Left ventricle myocardium inferior (tissue), 1 donor: ENCODE measurements at regions not wholly inside any gene's neighbourhood (a gene's known extent, or its start where the extent isn't known, plus 50 kb on each side); places are given as distances from the start of the nearest gene placed in this dataset.

Experiments
- DNase-seq: peaks from one replicate; pipeline ENCODE4 v3.0.0-alpha.2; 2020
- H3K27ac ChIP-seq: fragments of 200-600 bp; replicated peaks from 2 replicates; pipeline ENCODE4 v1.8.0; 2021
- H3K27me3 ChIP-seq: fragments of 200-600 bp; 2 replicates; pipeline ENCODE4 v1.8.0; 2021; ENCODE audit warnings: low read depth
- H3K36me3 ChIP-seq: fragments of 200-600 bp; 2 replicates; pipeline ENCODE4 v1.8.0; 2021
- H3K4me1 ChIP-seq: fragments of 200-600 bp; 2 replicates; pipeline ENCODE4 v1.8.0; 2021
- H3K4me3 ChIP-seq: fragments of 200-600 bp; 2 replicates; pipeline ENCODE4 v1.8.0; 2021; ENCODE audit warnings: mild to moderate bottlenecking, moderate library complexity
- H3K9me3 ChIP-seq: fragments of 200-600 bp; replicated peaks from 2 replicates; pipeline ENCODE4 v1.8.0; 2021
- intact Hi-C: fragments of 100-400 bp; cut with micrococcal nuclease; formaldehyde crosslinking; loops from one replicate; pipeline ENCODE4 v1.11.0; 2022
- TF ChIP-seq, protein P1 (sequence below): fragments of 200-600 bp; IDR thresholded peaks from 2 replicates; pipeline ENCODE4 v1.8.0; 2021; ENCODE audit warnings: antibody characterized with exemption, mild to moderate bottlenecking, borderline replicate concordance
- donor health status: DM: no; HTN: yes; CAD: no; lungs with severe emphysema.

DNA sequence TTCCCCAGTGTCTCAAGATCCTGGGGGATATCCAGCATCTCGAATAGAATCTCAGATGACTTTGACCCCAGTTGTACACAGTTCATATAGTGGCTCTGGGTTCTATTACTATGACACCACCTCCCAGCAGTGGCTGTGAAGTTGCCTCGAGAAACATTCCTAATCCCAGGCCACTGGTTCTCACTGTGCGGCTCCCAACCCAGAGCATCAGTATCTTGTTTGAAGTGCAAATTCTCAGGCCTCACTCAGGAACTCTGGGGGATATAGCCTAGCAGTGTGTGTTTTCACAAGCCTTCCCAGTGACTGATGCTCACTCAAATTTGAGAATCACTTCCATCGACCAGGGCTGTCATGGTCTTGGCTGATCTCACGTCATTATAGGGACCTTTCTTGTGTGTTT lies 69.3 kb upstream of the IGF1 start:
- Histone ChIP-seq H3K27me3 (no peaks in the 10 kb centered on the region), H3K9me3 (no peaks in the 10 kb centered on the region), H3K27ac (no peak overlapping the region), H3K4me1 (no peaks in the 10 kb centered on the region), H3K36me3 (no peaks in the 10 kb centered on the region), H3K4me3 (no peak overlapping the region)
- no peak for DNase-seq
- TF ChIP-seq, protein P1, sequence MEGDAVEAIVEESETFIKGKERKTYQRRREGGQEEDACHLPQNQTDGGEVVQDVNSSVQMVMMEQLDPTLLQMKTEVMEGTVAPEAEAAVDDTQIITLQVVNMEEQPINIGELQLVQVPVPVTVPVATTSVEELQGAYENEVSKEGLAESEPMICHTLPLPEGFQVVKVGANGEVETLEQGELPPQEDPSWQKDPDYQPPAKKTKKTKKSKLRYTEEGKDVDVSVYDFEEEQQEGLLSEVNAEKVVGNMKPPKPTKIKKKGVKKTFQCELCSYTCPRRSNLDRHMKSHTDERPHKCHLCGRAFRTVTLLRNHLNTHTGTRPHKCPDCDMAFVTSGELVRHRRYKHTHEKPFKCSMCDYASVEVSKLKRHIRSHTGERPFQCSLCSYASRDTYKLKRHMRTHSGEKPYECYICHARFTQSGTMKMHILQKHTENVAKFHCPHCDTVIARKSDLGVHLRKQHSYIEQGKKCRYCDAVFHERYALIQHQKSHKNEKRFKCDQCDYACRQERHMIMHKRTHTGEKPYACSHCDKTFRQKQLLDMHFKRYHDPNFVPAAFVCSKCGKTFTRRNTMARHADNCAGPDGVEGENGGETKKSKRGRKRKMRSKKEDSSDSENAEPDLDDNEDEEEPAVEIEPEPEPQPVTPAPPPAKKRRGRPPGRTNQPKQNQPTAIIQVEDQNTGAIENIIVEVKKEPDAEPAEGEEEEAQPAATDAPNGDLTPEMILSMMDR = no peak
- intact Hi-C loops = no loop called here

DNA sequence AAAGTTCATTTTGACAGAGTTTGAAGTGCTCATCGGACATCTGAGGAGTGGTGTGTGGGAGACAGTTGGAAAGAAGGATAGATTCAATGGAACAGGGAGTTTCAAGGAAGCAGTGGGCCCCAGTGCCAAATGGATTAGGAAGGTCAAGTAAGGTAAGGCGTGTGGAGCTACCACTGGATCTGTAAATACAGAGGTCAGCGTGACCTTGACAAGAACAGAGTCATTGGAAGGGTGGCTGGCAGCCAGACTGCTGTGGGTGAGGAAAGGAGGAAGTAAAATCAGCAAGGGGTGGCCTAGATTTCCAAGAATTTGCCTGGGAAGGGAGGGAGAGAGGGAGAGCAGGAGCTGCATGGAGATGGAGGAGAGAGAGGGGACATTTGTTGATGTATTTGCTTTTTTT lies 68.2 kb upstream of the IGF1 start:
- intact Hi-C loops = no loop called here
- H3K36me3 ChIP-seq = no peaks in the 10 kb centered on the region
- H3K4me3 ChIP-seq = no peak overlapping the region
- H3K27me3 ChIP-seq = no peaks in the 10 kb centered on the region
- peak; percentile 22 for DNase-seq
- TF ChIP-seq, protein P1 = no peak
- no peaks in the 10 kb centered on the region for H3K9me3 ChIP-seq
- no peaks in the 10 kb centered on the region for H3K4me1 ChIP-seq
- no peak overlapping the region for H3K27ac ChIP-seq

- TF ChIP-seq, protein P1 = no peak
- intact Hi-C loops = no loop called here
These were observed 63.4 kb upstream of the IGF1 start for GRCh38 chr12:102543494-102544485.

GRCh38 chr12:102542816-102543440 lies 62.6 kb upstream of the IGF1 start:
- peak; percentile 47 for DNase-seq
- no peaks in the 10 kb centered on the region for H3K4me1 ChIP-seq
- H3K27ac ChIP-seq = no peak overlapping the region
- TF ChIP-seq, protein P1 = no peak
- no peaks in the 10 kb centered on the region for H3K9me3 ChIP-seq
- H3K4me3 ChIP-seq = no peak overlapping the region
- peaks cover 17% of the 10 kb centered on the region for H3K27me3 ChIP-seq
- H3K36me3 ChIP-seq = no peaks in the 10 kb centered on the region
- intact Hi-C loops = no loop called here

More at GRCh38 chr12:102543494-102544485, 63.4 kb upstream of the IGF1 start:
- Histone ChIP-seq H3K4me1 (no peaks in the 10 kb centered on the region), H3K36me3 (no peaks in the 10 kb centered on the region), H3K4me3 (no peak overlapping the region), H3K9me3 (no peaks in the 10 kb centered on the region), H3K27ac (no peak overlapping the region), H3K27me3 (peaks cover 14% of the 10 kb centered on the region)
- DNase-seq = no peak

DNA sequence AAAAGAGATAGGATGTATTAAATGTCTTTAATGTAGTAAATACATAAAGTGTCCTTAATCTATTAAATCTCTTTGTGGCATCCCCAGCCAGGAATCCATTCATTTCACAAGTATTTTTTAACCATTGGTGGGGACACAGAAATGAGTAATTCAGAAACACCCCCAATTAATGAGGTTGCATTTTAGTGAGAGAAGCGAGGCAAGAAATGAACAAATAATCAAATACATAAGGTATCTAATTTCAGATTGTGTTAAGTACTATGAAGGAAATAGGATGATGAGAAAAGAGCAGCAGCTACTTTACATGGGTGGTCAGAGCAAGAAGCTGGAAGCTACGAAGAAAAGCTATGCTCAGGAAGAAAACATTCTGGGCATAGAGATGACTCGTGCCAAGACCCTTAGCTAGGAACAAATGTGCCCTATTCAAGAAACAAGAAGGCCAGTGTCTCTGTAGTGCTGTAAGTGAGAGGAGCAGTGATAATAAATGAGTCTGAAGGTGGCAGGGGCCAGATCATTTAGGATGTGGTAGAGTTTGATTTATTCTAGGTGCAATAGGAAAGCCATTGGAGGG lies 60.5 kb upstream of the IGF1 start:
- DNase-seq = no peak
- TF ChIP-seq, protein P1 = no peak
- no peaks in the 10 kb centered on the region for H3K36me3 ChIP-seq
- H3K4me3 ChIP-seq = no peak overlapping the region
- intact Hi-C loops = no loop called here
- no peaks in the 10 kb centered on the region for H3K4me1 ChIP-seq
- peaks cover 23% of the 10 kb centered on the region for H3K27me3 ChIP-seq
- no peak overlapping the region for H3K27ac ChIP-seq
- H3K9me3 ChIP-seq = no peaks in the 10 kb centered on the region
